ENCODE measurements at regions not wholly inside any gene's neighbourhood (a gene's known extent, or its start where the extent isn't known, plus 50 kb on each side); places are given as distances from the start of the nearest gene placed in this dataset.

GRCh38 chr3:51621091-51621892 lies 49.8 kb upstream of the TEX264 start:
- TF ChIP-seq CTCF (conservative IDR thresholded peaks at IDR 0.05) = no peak
- no peak for DNase-seq (ENCODE audit: low read depth, low spot score)
- peaks cover 6% of the 10 kb centered on the region for H3K4me1 Mint-ChIP-seq
- no peaks in the 10 kb centered on the region for H3K36me3 Mint-ChIP-seq (ENCODE audit: low read depth)
- H3K9me3 Mint-ChIP-seq = no peaks in the 10 kb centered on the region
- H3K4me3 Mint-ChIP-seq = no peak overlapping the region
- no peaks in the 10 kb centered on the region for H3K27me3 Mint-ChIP-seq (ENCODE audit: low read depth)
- no peak overlapping the region for H3K27ac Mint-ChIP-seq (ENCODE audit: unreplicated experiment)
